ENCODE measurements at regions not wholly inside any gene's neighbourhood (a gene's known extent, or its start where the extent isn't known, plus 50 kb on each side); places are given as distances from the start of the nearest gene placed in this dataset.

GRCh38 chr20:53660078-53660909 is 66.7 kb upstream of the ZNF217 start:
- TF ChIP-seq CTCF (IDR thresholded peaks at IDR 0.05) (no peak), POLR2A (IDR thresholded peaks at IDR 0.05) (no peak)

Measured in breast epithelium (tissue), 3 donors.